Sigmoid colon (tissue), 6 donors: ENCODE measurements at regions not wholly inside any gene's neighbourhood (a gene's known extent, or its start where the extent isn't known, plus 50 kb on each side); places are given as distances from the start of the nearest gene placed in this dataset.

ENCODE experiments used
- DNase-seq: peaks from one replicate; pipeline ENCODE4 v3.0.0-alpha.2; 2019
- H3K27ac ChIP-seq, 4 donors: fragments of 200-600 bp; sonication (generic); one replicate each; pipeline ENCODE4 v1.5.1; 2016 to 2019; ENCODE audit warnings: mild to moderate bottlenecking in 1 of 4
- H3K27me3 ChIP-seq, 3 donors: fragments of 200-600 bp; sonication (generic); one replicate each; pipeline ENCODE4 v1.5.1; 2019; ENCODE audit warnings: mild to moderate bottlenecking in 1 of 3
- H3K36me3 ChIP-seq, 4 donors: fragments of 200-600 bp; sonication (generic); one replicate each; pipeline ENCODE4 v1.5.1; 2016 to 2019
- H3K4me1 ChIP-seq, 4 donors: fragments of 200-600 bp; sonication (generic); one replicate each; pipeline ENCODE4 v1.5.1; 2017 to 2019
- H3K4me3 ChIP-seq, 4 donors: fragments of 200-600 bp; sonication (generic); one replicate each; pipeline ENCODE4 v1.5.1; 2017 to 2019; ENCODE audit warnings: mild to moderate bottlenecking in 2 of 4, moderate library complexity in 1 of 4
- H3K9me3 ChIP-seq, 4 donors: fragments of 200-600 bp in 3 of 4; sonication (generic) in 3 of 4; one replicate each; pipeline versions ENCODE4 v1.5.1 to v1.6.1; 2013 to 2019
- EP300 ChIP-seq, 4 donors: sonication (generic); formaldehyde crosslinking; IDR thresholded peaks; one replicate each; pipeline ENCODE4 v1.6.1; 2017; ENCODE audit warnings: antibody characterized with exemption in 4 of 4
- POLR2A ChIP-seq, 2 donors: fragments of 450-650 bp; IDR thresholded peaks; one replicate each; pipeline ENCODE4 v1.6.1; 2016; ENCODE audit warnings: antibody characterized with exemption in 2 of 2, mild to moderate bottlenecking in 2 of 2, moderate library complexity in 2 of 2
- POLR2AphosphoS5 ChIP-seq, 4 donors: sonication (generic); formaldehyde crosslinking; IDR thresholded peaks; one replicate each; pipeline ENCODE4 v1.6.1; 2017; ENCODE audit warnings: antibody characterized with exemption in 4 of 4
- WGBS, 2 donors: extraction: QIAGEN DNeasy Blood & Tissue Kit; methylation state at CpG; one replicate each; pipeline ENCODE4 v1.1.7; 2013; 5-methylcytosine and 5-hydroxymethylcytosine counted together
- intact Hi-C: fragments of 100-400 bp; cut with DNase I; formaldehyde crosslinking; loops from one replicate; pipeline ENCODE4 v1.15.1; 2023
- TF ChIP-seq, protein P1 (sequence below), 4 experiments: fragments of 450-650 bp in 3 of 4; fragments of 200-600 bp in 1 of 4; IDR thresholded peaks; one replicate each; pipeline ENCODE4 v1.5.1; 2016 to 2019; ENCODE audit warnings: antibody characterized with exemption in 4 of 4, mild to moderate bottlenecking in 3 of 4, moderate library complexity in 2 of 4
- donor health status: healthy with polysubstance abuse.
- donor health status: healthy.

DNA sequence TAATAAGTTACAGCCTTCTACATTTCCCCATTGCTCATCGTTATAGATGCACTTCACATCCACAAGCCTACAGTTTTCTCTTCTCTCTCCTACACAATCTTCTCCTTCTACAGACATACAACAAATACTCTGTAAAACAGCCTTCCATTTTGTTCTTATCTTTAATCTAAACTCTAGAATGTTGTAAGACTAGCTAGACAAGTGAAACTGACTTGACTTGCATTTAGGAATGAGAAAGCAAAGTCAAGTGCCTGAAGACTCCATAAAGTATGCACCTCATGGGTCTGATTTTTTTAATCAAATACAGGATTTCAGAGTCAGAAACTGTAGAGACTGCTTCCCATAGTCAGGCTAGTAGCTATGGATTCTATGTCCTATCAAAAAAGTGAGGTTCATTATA, 190.3 kb downstream of the KLHL28 start:
- no peak for DNase-seq
- no peaks in the 10 kb centered on the region for H3K9me3 ChIP-seq
- TF ChIP-seq POLR2A (IDR thresholded peaks at IDR 0.05): no peak
- TF ChIP-seq EP300 (IDR thresholded peaks at IDR 0.05): no peak
- no peak for TF ChIP-seq POLR2AphosphoS5 (IDR thresholded peaks at IDR 0.05)
- TF ChIP-seq, protein P1, sequence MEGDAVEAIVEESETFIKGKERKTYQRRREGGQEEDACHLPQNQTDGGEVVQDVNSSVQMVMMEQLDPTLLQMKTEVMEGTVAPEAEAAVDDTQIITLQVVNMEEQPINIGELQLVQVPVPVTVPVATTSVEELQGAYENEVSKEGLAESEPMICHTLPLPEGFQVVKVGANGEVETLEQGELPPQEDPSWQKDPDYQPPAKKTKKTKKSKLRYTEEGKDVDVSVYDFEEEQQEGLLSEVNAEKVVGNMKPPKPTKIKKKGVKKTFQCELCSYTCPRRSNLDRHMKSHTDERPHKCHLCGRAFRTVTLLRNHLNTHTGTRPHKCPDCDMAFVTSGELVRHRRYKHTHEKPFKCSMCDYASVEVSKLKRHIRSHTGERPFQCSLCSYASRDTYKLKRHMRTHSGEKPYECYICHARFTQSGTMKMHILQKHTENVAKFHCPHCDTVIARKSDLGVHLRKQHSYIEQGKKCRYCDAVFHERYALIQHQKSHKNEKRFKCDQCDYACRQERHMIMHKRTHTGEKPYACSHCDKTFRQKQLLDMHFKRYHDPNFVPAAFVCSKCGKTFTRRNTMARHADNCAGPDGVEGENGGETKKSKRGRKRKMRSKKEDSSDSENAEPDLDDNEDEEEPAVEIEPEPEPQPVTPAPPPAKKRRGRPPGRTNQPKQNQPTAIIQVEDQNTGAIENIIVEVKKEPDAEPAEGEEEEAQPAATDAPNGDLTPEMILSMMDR (IDR thresholded peaks at IDR 0.05): no peak
- WGBS, 2 donors: 29 to 66% methylated on average over 1 of the region's 1 CpG
- no peaks in the 10 kb centered on the region for H3K4me1 ChIP-seq
- no peaks in the 10 kb centered on the region for H3K27me3 ChIP-seq
- intact Hi-C loops: no loop called here
- H3K27ac ChIP-seq: no peak overlapping the region
- H3K4me3 ChIP-seq: no peak overlapping the region
- no peaks in the 10 kb centered on the region for H3K36me3 ChIP-seq

DNA sequence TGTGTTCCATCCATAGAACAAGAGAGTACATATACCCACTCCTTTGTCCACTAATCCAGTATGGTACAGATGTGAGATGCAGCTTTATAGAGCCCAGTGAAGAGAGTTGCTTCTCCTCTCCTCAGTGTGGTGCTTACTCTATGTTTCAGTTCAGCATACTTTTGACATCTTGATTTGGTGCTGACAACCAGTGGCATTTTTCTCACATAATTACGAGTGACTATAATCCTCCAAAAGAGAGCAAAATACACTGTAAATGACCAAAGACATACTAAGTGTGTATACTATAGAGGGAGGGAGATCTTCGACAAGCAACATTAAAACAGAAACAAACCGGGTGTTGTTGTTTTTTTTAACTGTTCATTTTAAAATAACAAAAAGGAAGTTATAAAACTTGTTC, 191.5 kb downstream of the KLHL28 start:
- H3K4me1 ChIP-seq: no peaks in the 10 kb centered on the region
- no peak for TF ChIP-seq POLR2AphosphoS5 (IDR thresholded peaks at IDR 0.05)
- no peak overlapping the region for H3K4me3 ChIP-seq
- no peaks in the 10 kb centered on the region for H3K27me3 ChIP-seq
- intact Hi-C loops: no loop called here
- DNase-seq: no peak
- no peaks in the 10 kb centered on the region for H3K9me3 ChIP-seq
- H3K36me3 ChIP-seq: no peaks in the 10 kb centered on the region
- no peak overlapping the region for H3K27ac ChIP-seq
- WGBS, 2 donors: 62 to 70% methylated on average over 3 of the region's 3 CpGs

DNA sequence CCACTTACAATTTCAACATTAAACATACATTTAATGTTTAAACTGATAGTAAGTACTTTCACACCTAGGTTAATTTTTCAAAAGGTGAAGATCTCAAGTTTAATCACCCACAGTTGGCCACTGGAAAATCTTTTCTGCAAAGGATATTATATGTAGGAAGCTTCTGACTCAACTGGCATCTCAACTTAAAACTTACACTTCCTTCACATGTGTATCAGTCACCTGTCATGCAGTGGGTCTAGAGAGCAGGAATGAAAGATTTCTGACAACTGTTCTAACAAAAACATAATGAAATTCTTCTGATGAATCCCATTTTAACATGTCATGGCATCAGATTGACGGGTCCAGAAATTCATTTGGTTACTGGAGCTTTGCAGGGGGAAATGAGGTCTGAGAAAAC, 192.8 kb downstream of the KLHL28 start:
- WGBS, 2 donors: 77 to 87% methylated on average over 1 of the region's 1 CpG
- H3K9me3 ChIP-seq: no peaks in the 10 kb centered on the region
- H3K36me3 ChIP-seq: no peaks in the 10 kb centered on the region
- no peak for DNase-seq
- intact Hi-C loops: no loop called here
- H3K27me3 ChIP-seq: no peaks in the 10 kb centered on the region
- H3K4me1 ChIP-seq: no peaks in the 10 kb centered on the region
- H3K4me3 ChIP-seq: no peak overlapping the region
- H3K27ac ChIP-seq: no peak overlapping the region
- TF ChIP-seq POLR2AphosphoS5 (IDR thresholded peaks at IDR 0.05) (no peak), EP300 (IDR thresholded peaks at IDR 0.05) (no peak), POLR2A (IDR thresholded peaks at IDR 0.05) (no peak)
- TF ChIP-seq, protein P1 (IDR thresholded peaks at IDR 0.05): no peak

DNA sequence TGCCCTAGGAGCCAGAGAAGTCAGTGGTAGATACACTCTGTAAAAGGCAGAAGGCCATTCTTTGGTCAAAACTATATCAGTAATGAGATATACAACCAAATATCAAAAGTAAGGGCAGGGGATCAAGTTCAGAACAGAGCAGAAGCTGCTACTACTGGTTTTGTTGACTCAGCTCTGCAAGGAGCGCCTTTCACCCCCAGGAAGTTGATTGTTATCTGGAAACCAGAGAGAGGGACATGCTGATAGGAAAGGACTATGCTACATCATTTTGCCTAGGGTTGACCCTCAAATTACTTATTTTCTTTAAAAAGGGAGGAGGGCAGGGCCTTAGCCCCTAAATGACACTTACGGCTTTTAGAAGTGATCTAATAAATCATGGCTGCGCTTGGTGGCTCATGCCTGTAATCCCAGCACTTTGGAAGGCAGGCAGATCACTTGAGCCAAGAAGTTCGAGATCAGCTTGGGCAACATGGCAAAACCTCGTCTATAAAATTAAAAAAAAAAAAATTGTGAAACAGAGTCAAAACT, 194.0 kb downstream of the KLHL28 start:
- intact Hi-C loops: no loop called here
- DNase-seq: no peak
- WGBS, 2 donors: 74% methylated on average over 5 of the region's 5 CpGs

DNA sequence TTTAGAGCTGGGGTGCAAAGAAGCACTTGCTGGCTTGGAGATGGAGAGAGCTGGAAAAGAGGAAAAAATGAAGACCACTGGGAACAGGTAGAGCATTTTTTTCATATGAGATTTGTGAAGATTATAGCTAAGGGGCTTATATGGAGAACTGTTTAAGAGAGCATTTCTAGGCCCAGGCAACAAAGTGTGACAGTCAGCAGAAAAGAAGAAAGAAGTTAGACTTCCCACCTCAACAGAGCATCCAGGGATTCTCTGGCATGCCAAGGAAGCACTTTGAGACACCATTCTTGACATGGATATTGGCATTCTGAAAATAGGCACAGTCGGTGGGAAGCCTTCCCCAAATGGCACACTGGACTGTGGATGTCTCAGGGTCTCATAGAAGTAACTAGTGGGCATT, 195.5 kb downstream of the KLHL28 start:
- TF ChIP-seq POLR2A (IDR thresholded peaks at IDR 0.05): no peak
- no peak for TF ChIP-seq EP300 (IDR thresholded peaks at IDR 0.05)
- no peak for TF ChIP-seq POLR2AphosphoS5 (IDR thresholded peaks at IDR 0.05)
- TF ChIP-seq, protein P1 (IDR thresholded peaks at IDR 0.05): no peak
- Histone ChIP-seq H3K4me3 (no peak overlapping the region), H3K4me1 (no peaks in the 10 kb centered on the region), H3K27ac (no peak overlapping the region), H3K36me3 (no peaks in the 10 kb centered on the region), H3K9me3 (no peaks in the 10 kb centered on the region), H3K27me3 (no peaks in the 10 kb centered on the region)
- no peak for DNase-seq
- WGBS, 2 donors: 83 to 88% methylated on average over 1 of the region's 1 CpG
- intact Hi-C loops: no loop called here

More for the DNA sequence above, 194.0 kb downstream of the KLHL28 start:
- H3K27me3 ChIP-seq: no peaks in the 10 kb centered on the region
- TF ChIP-seq, protein P1 (IDR thresholded peaks at IDR 0.05): no peak
- TF ChIP-seq POLR2AphosphoS5 (IDR thresholded peaks at IDR 0.05) (no peak), EP300 (IDR thresholded peaks at IDR 0.05) (no peak), POLR2A (IDR thresholded peaks at IDR 0.05) (no peak)
- no peak overlapping the region for H3K27ac ChIP-seq
- H3K9me3 ChIP-seq: no peaks in the 10 kb centered on the region
- H3K4me1 ChIP-seq: no peaks in the 10 kb centered on the region
- H3K36me3 ChIP-seq: no peaks in the 10 kb centered on the region
- H3K4me3 ChIP-seq: no peak overlapping the region
